ENCODE measurements at regions not wholly inside any gene's neighbourhood (a gene's known extent, or its start where the extent isn't known, plus 50 kb on each side); places are given as distances from the start of the nearest gene placed in this dataset.

GRCh38 chr4:152240232-152240631 lies 295.7 kb downstream of the FBXW7 start:
- in situ Hi-C loops (cut with HindIII; ENCODE audit: low pct_unique_long_range_greater_than_20kb, low sequenced_read_pairs) = no loop called here
- no peak for DNase-seq (ENCODE audit: low read depth)

DNA sequence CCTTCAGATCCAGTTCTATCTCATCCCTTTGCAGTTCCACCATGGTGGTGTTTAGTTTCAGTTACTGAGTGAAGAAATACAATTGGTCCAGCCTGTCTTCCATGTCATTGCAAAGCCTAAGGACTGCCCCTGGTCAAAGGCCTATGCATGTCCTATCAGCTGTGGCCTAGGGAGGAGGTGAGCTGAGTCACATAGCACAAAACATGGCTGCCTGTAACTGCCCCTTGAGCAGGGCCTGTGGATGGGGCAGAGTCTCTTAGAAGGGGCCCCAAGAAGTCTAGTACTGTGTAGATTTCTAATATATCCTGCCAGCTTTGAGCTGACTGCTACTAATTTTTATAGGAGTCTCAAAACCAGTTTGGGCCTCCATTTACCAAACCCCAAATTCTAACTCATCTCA lies 296.7 kb downstream of the FBXW7 start:
- DNase-seq (ENCODE audit: low read depth) = no peak
- in situ Hi-C loops (cut with HindIII; ENCODE audit: low pct_unique_long_range_greater_than_20kb, low sequenced_read_pairs) = no loop called here

- in situ Hi-C loops (cut with HindIII; ENCODE audit: low pct_unique_long_range_greater_than_20kb, low sequenced_read_pairs) = no loop called here
- DNase-seq (ENCODE audit: low read depth) = no peak
These were observed 299.3 kb downstream of the FBXW7 start for GRCh38 chr4:152236519-152237056.

DNA sequence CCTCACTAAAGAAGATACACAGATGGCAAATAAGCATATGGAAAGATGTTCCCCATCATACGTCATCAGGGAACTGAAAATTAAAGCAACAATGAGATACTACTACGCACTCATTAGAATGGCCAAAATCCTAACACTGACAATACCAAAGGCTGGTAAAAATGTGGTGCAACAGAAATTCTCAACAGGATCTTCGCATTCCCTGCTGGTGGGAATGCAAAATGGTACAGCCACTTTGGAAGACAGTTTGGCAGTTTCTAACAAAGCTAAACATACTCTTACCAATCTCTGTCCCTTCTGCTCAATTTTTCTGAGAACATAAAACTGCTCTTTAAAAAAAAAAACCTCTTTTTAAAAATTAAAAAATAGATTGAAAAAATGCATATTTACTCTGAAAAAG lies 300.2 kb downstream of the FBXW7 start:
- in situ Hi-C loops (cut with HindIII; ENCODE audit: low pct_unique_long_range_greater_than_20kb, low sequenced_read_pairs) = no loop called here

GRCh38 chr4:152234571-152234970 lies 301.3 kb downstream of the FBXW7 start:
- no peak for DNase-seq (ENCODE audit: low read depth)
- in situ Hi-C loops (cut with HindIII; ENCODE audit: low pct_unique_long_range_greater_than_20kb, low sequenced_read_pairs) = no loop called here

More for the DNA sequence above, 300.2 kb downstream of the FBXW7 start:
- no peak for DNase-seq (ENCODE audit: low read depth)

DNA sequence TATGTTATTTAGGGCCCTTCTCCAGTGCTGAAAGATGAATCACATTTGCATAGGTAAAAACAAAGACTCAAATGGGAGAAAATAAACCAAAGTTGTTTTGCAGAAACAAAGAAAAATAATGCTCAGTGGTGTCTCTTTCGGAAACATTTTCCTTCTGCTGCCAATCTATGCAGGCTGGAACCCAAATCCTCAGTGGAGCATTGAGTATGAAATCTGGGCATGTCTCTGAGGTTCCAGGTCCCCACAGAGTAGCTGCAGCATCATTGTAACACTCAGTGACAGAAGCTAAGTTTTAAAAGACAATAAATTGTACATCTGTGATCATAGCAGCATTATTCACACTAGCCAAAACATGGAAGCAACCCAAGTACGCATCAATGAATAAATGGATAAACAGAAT lies 303.6 kb downstream of the FBXW7 start:
- in situ Hi-C loops (cut with HindIII; ENCODE audit: low pct_unique_long_range_greater_than_20kb, low sequenced_read_pairs) = no loop called here
- DNase-seq (ENCODE audit: low read depth) = no peak

GRCh38 chr4:152229782-152230289 lies 306.1 kb downstream of the FBXW7 start:
- in situ Hi-C loops (cut with HindIII; ENCODE audit: low pct_unique_long_range_greater_than_20kb, low sequenced_read_pairs) = no loop called here
- no peak for DNase-seq (ENCODE audit: low read depth)

DNA sequence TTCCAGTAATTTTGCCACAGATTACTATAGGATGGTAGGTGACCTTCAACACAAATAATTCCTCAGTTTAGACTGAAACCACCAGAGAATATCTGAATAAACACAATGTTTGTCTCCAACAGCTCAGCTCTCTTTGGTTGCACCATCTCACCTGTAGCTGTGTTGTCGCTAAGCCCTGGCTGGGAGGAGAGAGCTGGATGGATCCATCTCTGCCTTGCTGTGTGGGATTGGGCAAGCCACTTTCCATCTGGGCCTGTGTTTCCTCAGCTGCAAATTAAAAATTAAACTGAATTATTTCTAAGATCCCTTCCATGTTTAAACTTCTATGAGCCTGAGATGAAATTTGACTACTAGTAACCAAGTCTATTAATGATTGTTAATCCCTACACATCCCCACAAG lies 310.2 kb downstream of the FBXW7 start:
- no peak for DNase-seq (ENCODE audit: low read depth)
- in situ Hi-C loops (cut with HindIII; ENCODE audit: low pct_unique_long_range_greater_than_20kb, low sequenced_read_pairs) = no loop called here

DNA sequence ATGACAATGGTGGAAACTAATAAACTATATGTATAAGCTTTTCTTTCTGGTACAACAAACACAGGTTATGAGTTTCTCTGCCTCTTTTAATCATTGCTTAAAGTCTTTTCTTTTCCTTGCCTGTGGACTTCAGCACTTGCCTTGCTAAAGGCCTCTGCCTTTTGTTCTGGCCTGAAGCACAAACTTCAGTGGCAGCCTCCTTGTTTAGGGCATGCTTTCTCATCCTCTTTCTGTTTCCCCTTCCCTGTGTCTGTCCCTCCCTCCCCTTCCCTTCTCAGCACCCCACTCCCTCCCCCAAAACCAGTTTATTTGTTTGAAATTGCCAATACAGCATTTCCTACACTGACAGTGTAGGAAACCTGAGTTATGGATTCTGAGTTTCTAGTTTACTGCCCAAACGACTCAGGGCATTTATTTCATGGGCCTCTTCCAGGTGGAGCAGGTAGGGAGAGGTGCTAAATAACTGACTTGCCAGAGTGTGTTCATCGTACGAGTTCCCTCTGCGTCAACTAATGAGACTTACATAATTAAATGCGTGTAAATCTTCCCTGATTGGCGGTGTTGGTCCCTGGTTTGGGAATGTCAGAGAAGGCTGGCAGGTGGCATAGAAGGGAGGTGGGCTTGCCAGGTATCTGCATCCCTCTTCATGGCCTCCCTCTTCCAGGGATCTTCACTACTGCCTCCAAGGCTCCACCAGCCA lies 311.0 kb downstream of the FBXW7 start:
- in situ Hi-C loops (cut with HindIII; ENCODE audit: low pct_unique_long_range_greater_than_20kb, low sequenced_read_pairs) = no loop called here
- no peak for DNase-seq (ENCODE audit: low read depth)

GRCh38 chr4:152224223-152224622 lies 311.7 kb downstream of the FBXW7 start:
- in situ Hi-C loops (cut with HindIII; ENCODE audit: low pct_unique_long_range_greater_than_20kb, low sequenced_read_pairs) = no loop called here
- DNase-seq (ENCODE audit: low read depth) = no peak

- in situ Hi-C loops (cut with HindIII; ENCODE audit: low pct_unique_long_range_greater_than_20kb, low sequenced_read_pairs) = no loop called here
- DNase-seq (ENCODE audit: low read depth) = no peak
These were observed 312.3 kb downstream of the FBXW7 start for GRCh38 chr4:152223600-152223999.

- DNase-seq (ENCODE audit: low read depth) = no peak
- in situ Hi-C loops (cut with HindIII; ENCODE audit: low pct_unique_long_range_greater_than_20kb, low sequenced_read_pairs) = no loop called here
These were observed 313.9 kb downstream of the FBXW7 start for GRCh38 chr4:152221816-152222516.

DNA sequence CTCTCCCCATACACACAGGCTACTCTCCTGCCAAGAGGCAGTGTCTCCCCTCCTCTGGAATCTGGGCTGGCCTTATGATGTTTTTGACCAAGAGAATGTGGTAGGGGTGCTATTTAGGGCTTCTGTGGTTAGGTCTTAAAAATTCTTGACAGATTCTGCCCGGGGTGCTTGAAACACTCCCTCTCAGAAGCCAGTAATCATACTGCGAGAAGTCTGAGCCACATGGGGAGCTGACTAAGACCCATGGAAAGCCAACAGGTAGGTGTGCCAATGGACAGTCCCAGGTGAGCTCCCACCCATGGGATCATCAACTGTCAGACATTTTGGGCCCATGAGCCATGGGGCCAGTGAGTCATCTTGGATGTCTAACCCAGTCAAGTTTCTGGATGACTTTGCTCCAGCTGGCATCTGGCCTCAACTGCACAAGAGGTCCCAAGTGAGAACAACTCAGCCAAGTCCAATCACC lies 315.7 kb downstream of the FBXW7 start:
- no peak for DNase-seq (ENCODE audit: low read depth)
- in situ Hi-C loops (cut with HindIII; ENCODE audit: low pct_unique_long_range_greater_than_20kb, low sequenced_read_pairs) = no loop called here

DNA sequence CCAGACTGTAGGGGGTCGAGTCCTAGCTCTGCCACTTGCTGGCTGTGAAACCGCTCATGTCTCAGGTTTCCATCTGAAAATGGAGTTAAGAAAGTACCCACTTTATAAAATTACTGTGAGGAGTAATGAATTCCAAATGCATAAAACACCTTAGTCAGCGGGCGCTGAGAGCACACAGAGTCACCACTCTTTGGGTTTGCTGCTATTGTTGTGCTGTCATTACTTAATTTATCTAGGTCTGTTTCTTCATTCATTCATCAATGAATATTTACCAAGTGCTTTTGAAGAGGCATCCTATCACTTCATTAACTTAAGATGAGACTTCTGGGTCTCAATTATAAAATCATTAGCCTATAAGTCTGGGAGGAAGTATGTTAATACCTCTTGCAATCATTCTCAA lies 317.3 kb downstream of the FBXW7 start:
- in situ Hi-C loops (cut with HindIII; ENCODE audit: low pct_unique_long_range_greater_than_20kb, low sequenced_read_pairs) = no loop called here
- DNase-seq (ENCODE audit: low read depth) = no peak

DNA sequence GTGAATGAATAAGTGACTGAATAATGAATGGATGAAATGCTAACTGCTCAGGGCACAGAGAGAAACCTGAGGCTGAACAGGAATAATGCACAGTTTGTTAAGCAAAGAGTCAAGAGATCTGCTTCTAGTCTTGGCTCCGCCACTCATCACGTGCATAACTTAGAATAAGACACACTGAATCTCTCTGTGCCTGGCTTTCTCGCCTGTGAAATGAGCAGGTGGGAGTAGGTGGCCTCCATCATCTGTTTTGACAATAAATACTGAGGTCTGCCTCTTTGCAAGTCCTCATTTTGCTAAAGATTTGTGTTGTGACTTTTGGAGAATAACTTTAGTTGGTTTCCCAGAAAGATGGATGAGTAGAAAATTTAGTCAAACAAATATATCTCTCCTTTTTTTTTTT lies 318.0 kb downstream of the FBXW7 start:
- DNase-seq (ENCODE audit: low read depth) = no peak
- in situ Hi-C loops (cut with HindIII; ENCODE audit: low pct_unique_long_range_greater_than_20kb, low sequenced_read_pairs) = no loop called here

DNA sequence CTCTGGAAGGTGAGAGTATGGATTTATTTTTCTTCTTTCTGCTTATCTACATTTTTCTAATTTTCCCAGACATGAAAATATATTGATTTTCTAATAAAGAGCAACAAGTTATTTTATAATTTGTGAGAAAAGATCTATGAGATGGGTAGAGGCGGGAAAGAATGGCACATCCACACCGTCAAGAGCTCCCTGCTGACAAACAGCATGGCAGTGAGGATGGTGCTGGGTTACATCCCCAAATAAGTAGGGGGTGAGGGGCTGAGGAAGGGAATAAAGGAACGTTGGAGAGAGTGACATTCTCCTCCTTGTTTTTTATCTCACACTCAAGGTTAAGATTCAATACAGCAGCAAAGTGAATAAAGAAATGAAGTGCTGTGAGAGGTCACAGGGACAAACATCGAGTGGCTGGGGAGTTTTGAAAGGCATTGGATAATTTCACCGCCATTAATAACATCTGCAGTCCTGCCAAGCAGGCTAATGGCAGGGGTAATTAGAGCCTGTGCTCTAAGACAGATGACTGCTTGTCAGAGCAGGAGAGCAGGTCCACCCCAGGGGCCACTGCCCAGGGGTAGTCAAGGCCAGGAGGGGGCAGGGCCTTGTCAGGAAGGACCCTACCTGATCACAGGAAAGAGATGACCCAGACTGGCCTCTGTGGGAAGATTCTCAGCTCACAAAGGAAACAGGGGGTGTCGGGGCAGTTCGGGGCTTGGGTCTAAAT lies 323.8 kb downstream of the FBXW7 start:
- DNase-seq (ENCODE audit: low read depth) = no peak
- in situ Hi-C loops (cut with HindIII; ENCODE audit: low pct_unique_long_range_greater_than_20kb, low sequenced_read_pairs) = no loop called here

DNA sequence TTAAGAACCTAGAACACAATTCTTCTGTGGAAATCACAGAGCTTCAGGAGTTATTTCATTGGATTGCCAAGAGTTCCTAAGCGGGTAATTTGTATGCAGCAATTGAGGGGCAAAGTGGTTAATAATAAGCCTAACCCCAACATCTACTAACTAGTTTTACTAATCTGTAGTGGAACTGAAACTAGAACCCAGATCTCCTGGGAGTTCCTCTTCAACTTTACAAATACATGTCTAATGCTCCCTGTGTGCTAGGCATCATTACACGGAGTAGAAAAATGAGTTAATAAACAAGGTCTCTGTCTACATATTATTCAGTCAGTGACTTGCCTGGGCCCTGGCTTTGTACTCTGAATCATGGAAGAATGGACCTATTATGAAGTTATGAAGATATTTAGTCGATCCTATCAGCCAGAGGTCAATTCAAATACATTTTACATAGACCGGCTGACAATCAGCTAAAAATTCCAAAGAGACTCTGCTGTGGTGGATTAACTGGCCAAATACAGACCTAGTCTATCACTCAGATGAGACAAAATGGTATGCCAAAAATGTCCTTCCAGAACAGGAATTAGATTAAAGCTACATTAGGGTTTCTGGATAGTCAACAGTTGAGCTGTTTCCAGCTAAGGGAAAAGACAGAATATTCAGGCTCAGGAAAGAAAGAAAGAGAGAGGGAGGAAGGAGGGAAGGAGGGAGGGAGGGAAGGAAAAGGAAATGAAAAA lies 326.0 kb downstream of the FBXW7 start:
- in situ Hi-C loops (cut with HindIII; ENCODE audit: low pct_unique_long_range_greater_than_20kb, low sequenced_read_pairs) = no loop called here
- DNase-seq (ENCODE audit: low read depth) = no peak

DNA sequence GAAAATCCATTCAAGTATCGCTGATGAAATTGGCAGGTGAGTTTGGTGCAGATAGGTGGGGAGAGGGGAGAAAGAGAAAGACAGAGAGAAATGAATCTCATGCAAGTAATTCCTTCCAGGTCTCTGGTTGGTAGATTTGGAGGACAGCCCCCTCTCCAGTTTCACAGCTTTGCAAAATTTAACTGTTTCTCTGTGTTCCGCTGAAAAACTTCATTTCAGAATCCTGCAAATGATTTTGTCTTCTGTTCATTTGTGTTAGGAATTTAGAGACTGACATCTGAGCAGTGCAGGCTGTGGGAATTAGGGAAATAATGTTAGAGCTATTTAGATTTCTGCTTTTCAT lies 328.5 kb downstream of the FBXW7 start:
- in situ Hi-C loops (cut with HindIII; ENCODE audit: low pct_unique_long_range_greater_than_20kb, low sequenced_read_pairs) = no loop called here
- DNase-seq (ENCODE audit: low read depth) = no peak

Measured in Caki2 (cell line).